HG03280 (cell line): ENCODE measurements at regions not wholly inside any gene's neighbourhood (a gene's known extent, or its start where the extent isn't known, plus 50 kb on each side); places are given as distances from the start of the nearest gene placed in this dataset.

Source experiments
- ATAC-seq: cut with Tn5 transposase; IDR thresholded peaks from one replicate; pipeline ENCODE4 v1.9.1; 2021; ENCODE audit warnings: mild to moderate bottlenecking, moderate library complexity; ENCODE audit not compliant: unreplicated experiment

DNA sequence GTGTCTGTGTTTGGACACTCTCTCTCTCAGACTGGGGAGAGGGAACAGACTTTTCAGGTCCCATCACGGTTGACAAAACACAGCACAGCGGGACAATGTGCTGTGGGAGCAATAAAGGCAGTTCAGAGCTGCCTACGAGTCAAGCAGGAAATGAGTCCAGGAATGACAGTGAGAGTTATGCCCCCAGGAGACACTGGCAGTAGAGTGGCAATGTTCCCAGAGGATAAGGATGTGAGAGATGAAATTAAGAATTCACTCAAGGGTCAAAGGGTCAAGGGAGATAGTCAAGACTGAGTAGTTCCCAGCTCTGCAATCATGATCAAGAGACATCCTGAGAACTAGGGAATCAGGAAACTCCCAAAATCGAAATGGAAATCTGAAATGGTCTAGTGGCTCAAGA, 156.1 kb downstream of the LURAP1L start:
- no peak for ATAC-seq

DNA sequence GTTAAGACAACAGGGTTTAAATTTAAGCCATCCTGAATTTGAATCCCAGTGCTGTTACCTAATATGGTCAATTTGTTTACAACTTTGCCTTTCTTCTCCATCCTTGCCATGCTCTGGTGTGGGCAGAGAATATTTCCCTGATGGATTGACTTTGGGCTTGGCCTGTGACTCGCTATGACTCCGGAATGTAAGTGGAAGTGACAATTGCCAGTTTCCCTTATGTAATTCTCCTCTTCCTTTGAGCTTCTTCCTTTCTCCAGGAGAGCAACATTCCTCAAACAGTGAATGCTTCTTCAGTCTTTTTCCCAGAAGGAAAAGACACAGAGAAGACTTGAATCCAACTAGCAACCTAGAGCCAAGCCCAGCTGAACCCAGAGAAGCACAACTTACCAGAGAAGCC, 159.1 kb downstream of the LURAP1L start:
- ATAC-seq = no peak

- ATAC-seq = no peak
Measured at GRCh38 chr9:12934545-12935272, 159.9 kb downstream of the LURAP1L start.

- no peak for ATAC-seq
Measured at GRCh38 chr9:12935714-12936113, 160.9 kb downstream of the LURAP1L start.

DNA sequence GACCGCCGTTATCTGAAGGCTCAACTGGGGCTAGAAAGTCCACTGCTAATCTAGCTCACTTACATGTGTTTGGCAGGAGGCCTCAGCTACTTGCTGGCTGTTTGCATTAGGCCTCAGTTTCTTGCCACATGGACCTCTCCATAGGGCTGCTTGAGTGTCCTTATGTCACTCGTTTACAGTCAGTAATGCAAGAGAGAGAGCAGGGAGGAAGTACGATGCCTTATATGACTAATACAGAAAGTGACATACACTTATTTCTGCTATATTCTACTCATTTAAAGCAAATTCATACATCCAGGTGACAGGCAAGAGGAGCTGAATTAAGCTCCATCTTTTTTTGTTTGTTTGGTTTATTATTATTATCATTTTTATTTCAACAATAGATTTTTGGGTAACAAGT, 179.6 kb downstream of the LURAP1L start:
- ATAC-seq = no peak

DNA sequence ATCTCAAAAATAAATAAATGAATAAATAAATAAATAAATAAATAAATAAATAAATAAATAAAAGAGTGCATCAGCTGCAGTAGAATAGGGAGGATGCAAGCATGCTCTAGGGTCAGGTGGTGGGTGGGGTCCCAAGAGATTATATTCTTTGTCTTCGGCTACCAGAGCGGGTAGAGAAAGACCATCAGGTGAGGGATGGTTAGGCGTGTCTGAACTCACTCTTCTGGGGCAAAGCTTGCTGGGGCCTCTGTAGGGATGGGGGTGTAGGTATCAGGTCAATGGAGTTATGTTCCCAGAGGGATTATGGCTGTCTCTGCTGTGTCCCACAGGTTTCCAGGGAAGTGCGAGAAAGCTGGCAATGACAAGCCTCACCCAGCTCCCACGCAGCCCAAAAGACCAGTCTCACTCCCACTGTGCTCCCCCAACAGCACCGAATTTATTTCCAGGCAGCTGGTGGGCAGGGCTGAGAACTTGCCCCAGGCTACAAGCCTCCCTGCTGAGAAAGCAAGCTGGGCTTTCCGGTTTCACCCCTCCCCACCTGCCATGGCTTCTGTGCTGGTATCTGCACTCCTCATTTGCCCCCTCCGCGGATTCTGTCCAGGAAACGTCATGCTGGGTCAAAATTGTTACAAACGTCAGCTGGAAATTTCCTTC, 180.8 kb downstream of the LURAP1L start:
- ATAC-seq = no peak

GRCh38 chr9:12956261-12956660, 181.4 kb downstream of the LURAP1L start:
- ATAC-seq = no peak

DNA sequence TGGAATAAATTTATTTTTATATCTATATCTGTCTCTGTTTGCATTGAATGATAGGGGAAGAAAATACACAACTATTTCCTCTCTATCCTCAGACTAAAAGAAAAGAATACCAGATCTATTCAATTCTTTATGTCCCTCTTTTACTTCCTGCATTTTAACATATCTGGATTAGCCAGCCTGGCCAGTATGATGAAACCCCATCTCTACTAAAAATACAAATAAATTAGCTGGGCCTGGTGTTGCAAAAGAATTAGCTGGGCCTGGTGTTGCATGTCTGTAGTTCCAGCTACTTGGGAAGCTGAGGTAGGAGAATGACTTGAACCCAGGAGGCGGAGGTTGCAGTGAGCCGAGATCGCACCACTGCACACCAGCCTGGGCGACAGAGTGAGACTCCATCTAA, 182.0 kb downstream of the LURAP1L start:
- ATAC-seq = no peak

DNA sequence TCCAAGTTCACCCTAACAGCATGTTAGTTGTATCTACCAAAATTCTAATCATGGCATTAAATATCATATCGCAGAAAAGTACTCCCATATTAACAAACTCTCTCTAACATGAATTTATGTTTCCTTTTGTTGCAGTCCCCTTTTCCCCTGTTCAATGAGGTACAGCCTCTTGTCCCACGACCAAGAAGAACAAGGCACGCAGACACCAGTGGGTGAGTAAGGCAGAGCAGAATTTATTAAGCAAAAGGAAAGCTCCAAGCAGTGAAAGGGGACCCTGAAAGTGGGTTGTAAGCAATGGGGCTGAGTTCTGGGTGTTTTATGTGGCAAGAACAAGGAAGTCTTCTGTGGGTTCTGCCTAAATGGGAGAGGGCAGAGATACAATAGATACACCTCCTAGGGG, 183.5 kb downstream of the LURAP1L start:
- ATAC-seq = no peak

DNA sequence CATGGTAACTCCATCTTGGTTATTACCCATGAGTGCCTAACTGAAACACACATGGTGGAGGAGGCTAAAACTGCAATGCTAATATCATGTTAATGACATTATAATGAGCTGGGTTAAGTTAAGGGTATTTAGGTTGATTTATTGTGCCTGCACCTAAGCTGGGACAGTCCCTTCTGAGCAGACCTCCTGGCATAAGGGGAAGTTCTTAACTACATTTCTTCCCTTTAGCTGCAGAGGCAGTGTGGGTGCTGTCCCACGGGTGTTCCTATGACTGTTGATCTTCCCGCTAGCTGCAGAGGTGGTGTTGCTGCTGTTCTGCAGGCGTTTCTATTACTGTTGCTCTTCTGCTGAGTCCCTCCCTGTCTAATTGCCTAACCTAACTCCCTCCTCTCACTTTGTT, 183.9 kb downstream of the LURAP1L start:
- no peak for ATAC-seq

DNA sequence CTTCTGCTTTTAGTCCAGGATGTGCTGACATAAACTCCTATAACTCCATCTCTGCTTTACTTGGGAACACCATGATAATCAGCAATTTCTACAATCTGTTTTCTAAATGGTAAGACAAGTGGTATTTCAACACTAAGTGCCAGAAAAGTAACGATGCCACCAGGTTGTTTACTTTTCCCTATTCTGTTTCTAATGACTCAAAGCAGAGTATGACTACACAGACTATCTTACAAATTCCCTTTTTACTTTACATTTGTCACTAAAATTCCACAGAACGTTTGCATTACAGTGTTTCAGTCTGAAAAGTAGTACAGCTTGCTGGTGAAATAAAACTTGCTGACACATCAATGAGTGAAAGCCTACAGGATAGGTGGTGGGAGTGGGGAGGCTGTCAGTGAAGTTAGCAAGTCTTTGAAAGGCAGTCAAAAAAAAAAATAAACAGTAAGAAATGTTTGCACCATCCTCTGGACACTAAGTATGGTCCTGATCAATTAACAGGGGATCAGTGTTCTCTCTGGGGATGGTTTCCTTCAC, 186.5 kb downstream of the LURAP1L start:
- ATAC-seq = no peak

DNA sequence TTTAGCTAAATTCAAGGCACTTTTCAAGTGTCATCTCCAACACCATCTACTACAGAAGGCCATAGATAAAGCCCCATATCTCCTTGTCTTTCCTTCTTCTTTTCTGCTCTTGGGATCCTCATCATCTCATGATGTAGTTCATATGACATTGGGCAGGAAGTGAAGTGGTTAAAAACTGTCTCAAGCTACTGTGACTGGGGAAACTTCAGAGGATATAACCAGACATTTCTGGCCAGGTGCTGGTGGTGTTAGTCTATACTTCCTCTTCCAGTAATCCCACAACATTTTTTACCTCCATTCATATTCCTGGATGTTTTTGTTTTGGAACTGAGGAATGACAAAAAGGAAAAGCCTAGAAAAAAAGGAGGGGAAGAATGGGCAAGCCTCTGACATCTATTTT, 188.7 kb downstream of the LURAP1L start:
- no peak for ATAC-seq

GRCh38 chr9:12964271-12964670, 189.5 kb downstream of the LURAP1L start:
- no peak for ATAC-seq

- no peak for ATAC-seq
Measured at GRCh38 chr9:12965303-12965702, 190.5 kb downstream of the LURAP1L start.

DNA sequence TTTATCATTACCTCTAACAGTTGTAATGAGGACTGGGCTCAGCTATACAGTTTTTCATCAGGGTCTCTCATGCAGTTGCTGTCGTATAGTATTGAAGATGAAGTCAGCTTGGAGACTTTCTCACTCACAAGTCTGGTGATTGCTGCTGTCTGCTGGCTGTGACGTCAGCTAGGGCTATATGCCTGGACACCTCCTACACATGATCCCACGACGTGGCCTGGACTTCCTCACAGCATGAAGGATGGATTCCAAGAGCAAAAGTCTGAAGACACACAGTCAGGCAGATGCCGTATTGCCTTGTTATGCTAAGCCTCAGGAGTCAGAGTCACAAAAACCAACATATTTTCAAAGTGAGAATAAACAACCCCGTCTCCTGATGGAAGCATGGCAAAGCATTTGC, 193.3 kb downstream of the LURAP1L start:
- ATAC-seq = no peak

DNA sequence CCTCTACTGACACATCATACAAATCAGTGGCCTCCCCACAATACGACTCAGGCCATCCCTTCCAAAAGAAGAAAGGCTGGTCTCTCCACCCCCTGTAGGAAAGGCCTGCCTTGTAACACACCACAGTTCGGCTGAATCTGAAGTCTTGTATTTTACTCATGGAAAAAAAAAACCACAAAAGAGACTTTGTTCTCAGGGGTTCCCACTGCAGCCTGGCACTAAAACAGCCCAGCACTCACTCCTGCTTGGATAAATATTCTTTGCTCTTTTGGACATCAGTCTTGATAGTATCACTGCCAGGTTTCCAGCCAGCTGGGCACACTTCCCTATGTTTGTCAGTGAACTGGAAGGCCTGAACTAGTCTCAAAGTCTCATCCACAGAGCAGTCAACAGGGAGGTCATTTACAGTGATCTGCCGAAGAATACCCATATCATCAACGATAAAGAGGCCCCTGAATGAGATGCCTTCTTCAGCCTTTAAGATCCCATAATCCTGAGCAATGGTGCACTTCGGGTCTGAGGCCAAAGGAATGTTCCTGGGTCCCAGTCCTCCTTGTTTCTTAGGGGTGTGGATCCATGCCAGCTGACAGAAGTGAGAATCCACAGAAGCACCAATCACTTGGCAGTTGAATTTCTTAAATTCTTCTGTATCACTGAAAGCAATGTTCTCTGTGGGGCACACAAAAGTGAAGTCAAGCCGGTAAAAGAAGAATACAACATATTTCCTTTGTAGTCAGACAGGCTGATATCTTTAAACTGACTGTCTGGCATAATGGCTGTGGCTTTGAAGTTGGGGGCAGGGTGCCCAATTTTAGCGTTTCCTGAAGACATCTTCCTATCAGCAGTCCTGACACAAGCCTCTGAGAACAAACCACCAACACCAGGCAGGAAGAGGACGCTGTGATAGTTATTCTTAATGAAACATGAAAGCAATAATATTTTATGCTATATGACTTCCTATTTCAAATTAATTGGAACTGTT, 198.1 kb downstream of the LURAP1L start:
- no peak for ATAC-seq

DNA sequence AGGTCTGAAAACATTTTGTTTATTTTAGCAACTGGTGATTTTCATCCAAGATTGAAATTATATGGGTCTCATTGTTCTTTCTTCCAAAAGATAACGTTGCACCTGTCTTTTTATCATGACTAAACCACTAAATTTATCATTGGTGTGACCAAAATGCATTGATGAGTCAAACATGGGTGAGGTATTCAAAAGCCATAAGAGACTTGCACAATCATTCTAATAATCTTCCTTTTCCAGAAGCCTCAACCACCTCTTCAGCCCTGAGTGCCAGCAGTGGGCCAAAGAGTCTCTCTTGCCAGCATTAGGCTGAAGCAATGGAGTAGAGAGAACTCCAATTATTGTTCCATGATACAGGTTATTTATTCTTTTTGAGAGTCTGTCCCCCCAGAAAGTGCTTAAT, 198.9 kb downstream of the LURAP1L start:
- ATAC-seq = no peak

- ATAC-seq = no peak
Measured at GRCh38 chr9:12974671-12975070, 199.9 kb downstream of the LURAP1L start.

DNA sequence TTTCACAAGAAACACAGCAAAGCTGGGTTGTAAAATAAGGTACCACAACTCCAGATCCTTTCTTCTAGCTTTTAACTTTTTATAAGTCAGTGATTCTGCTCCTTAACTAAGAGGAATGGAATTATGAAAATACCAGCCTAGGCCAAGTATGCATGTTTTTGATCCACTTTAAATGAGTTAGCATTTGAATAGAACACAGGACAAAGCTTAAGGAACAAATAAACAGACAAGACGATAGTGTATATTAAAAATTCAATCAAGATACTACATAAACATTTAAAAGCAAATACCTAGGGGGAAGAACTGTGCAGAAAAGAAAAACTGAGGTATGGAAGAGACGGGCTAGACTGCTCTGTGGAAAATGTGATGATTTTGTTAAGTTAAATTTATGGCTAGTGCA, 200.7 kb downstream of the LURAP1L start:
- ATAC-seq = no peak

DNA sequence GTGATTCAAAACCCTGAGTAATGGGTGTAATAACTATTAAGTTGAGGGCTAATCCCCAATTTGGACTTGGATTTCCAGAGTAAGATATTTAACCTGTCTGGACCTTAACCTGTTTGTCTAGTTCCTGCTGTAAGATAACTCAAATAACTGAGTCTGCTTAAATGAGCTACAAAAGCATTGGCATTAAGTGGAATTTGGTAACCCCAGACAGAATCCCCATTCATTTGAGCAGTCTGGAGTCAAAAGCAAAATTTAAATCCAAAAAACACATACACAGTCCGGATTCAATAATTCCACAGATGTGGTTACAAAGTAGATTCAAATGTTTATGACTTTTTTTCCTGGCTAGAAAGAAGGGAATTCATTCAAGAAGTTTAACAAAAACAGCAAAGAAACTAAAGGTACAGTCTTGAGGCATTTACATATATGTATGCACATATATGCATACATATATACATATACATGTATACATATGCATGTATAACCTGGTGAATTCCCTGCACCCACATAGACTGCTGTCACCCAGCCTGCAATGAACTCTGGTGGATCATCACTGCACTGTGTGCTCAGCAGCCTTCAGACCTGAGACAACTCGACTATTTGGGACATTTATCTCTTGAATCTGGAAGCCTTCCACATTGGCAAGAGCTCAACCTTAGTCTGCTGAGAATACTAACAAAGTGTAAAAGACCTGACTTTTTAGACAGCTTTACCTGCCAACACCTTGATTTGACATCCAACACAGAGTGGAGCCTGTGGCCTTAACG, 205.4 kb downstream of the LURAP1L start:
- no peak for ATAC-seq

DNA sequence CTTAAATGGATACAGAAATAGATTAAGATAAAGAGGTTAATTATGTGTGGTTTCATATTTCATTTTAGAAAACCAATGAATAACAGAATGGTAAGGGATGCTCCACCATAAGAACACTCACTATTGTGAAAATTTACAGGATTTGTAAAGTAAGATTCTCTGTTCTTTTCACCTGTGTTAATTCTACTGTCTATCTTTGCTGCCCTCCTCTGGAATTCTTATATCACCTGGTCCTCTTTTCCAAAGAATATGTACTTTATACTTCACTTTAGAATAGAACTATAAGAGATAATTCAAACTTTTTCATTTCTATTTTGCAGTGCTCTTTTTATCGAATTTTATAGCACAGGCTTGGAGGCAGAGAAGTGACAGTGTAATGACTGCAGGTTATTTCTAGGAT, 213.4 kb downstream of the LURAP1L start:
- ATAC-seq = no peak
